ENCODE measurements at regions not wholly inside any gene's neighbourhood (a gene's known extent, or its start where the extent isn't known, plus 50 kb on each side); places are given as distances from the start of the nearest gene placed in this dataset.

DNA sequence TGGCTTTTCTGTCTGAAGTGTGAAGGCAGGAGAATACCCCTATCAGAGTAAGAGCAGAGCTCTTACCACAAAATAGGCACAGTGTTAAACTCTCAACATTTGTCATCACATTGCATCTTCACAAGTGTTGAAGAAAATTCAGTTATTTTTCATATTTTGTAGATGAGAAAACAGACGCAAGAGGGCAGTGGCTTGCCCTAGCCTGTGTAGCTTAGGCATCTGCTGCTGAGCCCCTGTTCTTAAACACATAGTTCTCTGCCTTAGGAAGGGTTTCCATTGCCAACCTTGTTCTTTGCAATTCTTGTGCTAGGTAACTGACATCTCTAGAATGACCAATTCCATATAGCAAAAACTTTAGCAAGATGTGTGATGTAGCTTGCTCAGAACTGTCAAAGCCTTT, 112.7 kb upstream of the RMDN2 start:
- TF ChIP-seq CEBPB (IDR thresholded peaks at IDR 0.05) (no peak), ESRRA (IDR thresholded peaks at IDR 0.05; ENCODE audit: borderline replicate concordance, low read length) (no peak), EP300 (IDR thresholded peaks at IDR 0.05) (no peak), PHF8 (IDR thresholded peaks at IDR 0.05; ENCODE audit: borderline replicate concordance, low read depth) (no peak), CTCF (IDR thresholded peaks at IDR 0.05) (no peak), E2F6 (IDR thresholded peaks at IDR 0.05; ENCODE audit: borderline replicate concordance, low read depth) (no peak)

All from A549 (cell line).